ENCODE measurements at regions not wholly inside any gene's neighbourhood (a gene's known extent, or its start where the extent isn't known, plus 50 kb on each side); places are given as distances from the start of the nearest gene placed in this dataset.
A peak's percentile ranks its signal among the peaks of the same experiment; 100 is the strongest.

- no peak for DNase-seq (ENCODE audit: low read depth, low spot score)
- Histone ChIP-seq H3K27ac (no peak overlapping the region), H3K36me3 (ENCODE audit: insufficient read depth, low read length) (no peaks in the 10 kb centered on the region), H3K4me3 (no peak overlapping the region), H3K9me3 (ENCODE audit: low read depth, low read length) (no peaks in the 10 kb centered on the region), H3K9ac (ENCODE audit: insufficient read length) (no peak overlapping the region)
- TF ChIP-seq FOXP2 (optimal IDR thresholded peaks at IDR 0.05; ENCODE audit: control extremely low read depth, extremely low read length, insufficient read depth) (no peak), POLR2AphosphoS5 (IDR thresholded peaks at IDR 0.05; ENCODE audit: borderline replicate concordance, low read depth, low read length) (no peak), EZH2 (IDR thresholded peaks at IDR 0.05) (no peak)
Measured at GRCh38 chr7:13320333-13320732, 632.9 kb downstream of the ARL4A start.

DNA sequence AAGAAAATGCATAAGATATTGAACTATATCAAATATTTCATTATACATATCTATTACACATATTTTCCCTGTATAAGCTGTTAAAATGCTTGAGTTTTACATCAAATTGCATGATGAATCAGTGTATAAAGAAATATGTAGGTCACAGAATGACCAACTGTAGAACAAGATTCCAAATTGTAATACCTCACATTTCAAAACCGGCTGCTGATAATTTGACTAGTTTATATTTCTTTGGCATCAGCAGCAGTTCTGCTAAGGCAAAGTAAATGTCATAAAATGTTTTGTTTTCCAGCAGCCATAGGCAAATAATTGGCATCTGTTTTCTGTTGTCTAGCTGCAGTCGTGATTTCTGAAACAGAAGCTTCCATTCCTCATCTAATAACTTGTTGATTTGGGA is 633.9 kb downstream of the ARL4A start:
- no peaks in the 10 kb centered on the region for H3K36me3 ChIP-seq (ENCODE audit: insufficient read depth, low read length)
- no peak overlapping the region for H3K4me3 ChIP-seq
- H3K9ac ChIP-seq (ENCODE audit: insufficient read length), result no peak overlapping the region
- H3K27ac ChIP-seq, result no peak overlapping the region
- DNase-seq (ENCODE audit: low read depth, low spot score), result no peak
- H3K9me3 ChIP-seq (ENCODE audit: low read depth, low read length), result no peaks in the 10 kb centered on the region
- TF ChIP-seq EZH2 (IDR thresholded peaks at IDR 0.05) (no peak), POLR2AphosphoS5 (IDR thresholded peaks at IDR 0.05; ENCODE audit: borderline replicate concordance, low read depth, low read length) (no peak), FOXP2 (optimal IDR thresholded peaks at IDR 0.05; ENCODE audit: control extremely low read depth, extremely low read length, insufficient read depth) (no peak)

- Histone ChIP-seq H3K27ac (no peak overlapping the region), H3K36me3 (ENCODE audit: insufficient read depth, low read length) (no peaks in the 10 kb centered on the region), H3K9ac (ENCODE audit: insufficient read length) (no peak overlapping the region), H3K4me3 (no peak overlapping the region), H3K9me3 (ENCODE audit: low read depth, low read length) (no peaks in the 10 kb centered on the region)
- DNase-seq (ENCODE audit: low read depth, low spot score), result no peak
- TF ChIP-seq FOXP2 (optimal IDR thresholded peaks at IDR 0.05; ENCODE audit: control extremely low read depth, extremely low read length, insufficient read depth), result no peak
- TF ChIP-seq POLR2AphosphoS5 (IDR thresholded peaks at IDR 0.05; ENCODE audit: borderline replicate concordance, low read depth, low read length), result no peak
- TF ChIP-seq EZH2 (IDR thresholded peaks at IDR 0.05), result no peak
Measured at GRCh38 chr7:13322126-13322525, 634.7 kb downstream of the ARL4A start.

GRCh38 chr7:13327669-13328068 is 640.2 kb downstream of the ARL4A start:
- no peaks in the 10 kb centered on the region for H3K9me3 ChIP-seq (ENCODE audit: low read depth, low read length)
- H3K27ac ChIP-seq, result no peak overlapping the region
- no peak overlapping the region for H3K9ac ChIP-seq (ENCODE audit: insufficient read length)
- H3K36me3 ChIP-seq (ENCODE audit: insufficient read depth, low read length), result no peaks in the 10 kb centered on the region
- DNase-seq (ENCODE audit: low read depth, low spot score), result no peak
- H3K4me3 ChIP-seq, result no peak overlapping the region
- no peak for TF ChIP-seq FOXP2 (optimal IDR thresholded peaks at IDR 0.05; ENCODE audit: control extremely low read depth, extremely low read length, insufficient read depth)
- TF ChIP-seq POLR2AphosphoS5 (IDR thresholded peaks at IDR 0.05; ENCODE audit: borderline replicate concordance, low read depth, low read length), result no peak
- TF ChIP-seq EZH2 (IDR thresholded peaks at IDR 0.05), result no peak

GRCh38 chr7:13333371-13333770 is 645.9 kb downstream of the ARL4A start:
- Histone ChIP-seq H3K4me3 (no peak overlapping the region), H3K9me3 (ENCODE audit: low read depth, low read length) (no peaks in the 10 kb centered on the region), H3K27ac (no peak overlapping the region), H3K9ac (ENCODE audit: insufficient read length) (no peak overlapping the region), H3K36me3 (ENCODE audit: insufficient read depth, low read length) (no peaks in the 10 kb centered on the region)
- TF ChIP-seq FOXP2 (optimal IDR thresholded peaks at IDR 0.05; ENCODE audit: control extremely low read depth, extremely low read length, insufficient read depth) (no peak), POLR2AphosphoS5 (IDR thresholded peaks at IDR 0.05; ENCODE audit: borderline replicate concordance, low read depth, low read length) (no peak), EZH2 (IDR thresholded peaks at IDR 0.05) (no peak)
- DNase-seq (ENCODE audit: low read depth, low spot score), result no peak

DNA sequence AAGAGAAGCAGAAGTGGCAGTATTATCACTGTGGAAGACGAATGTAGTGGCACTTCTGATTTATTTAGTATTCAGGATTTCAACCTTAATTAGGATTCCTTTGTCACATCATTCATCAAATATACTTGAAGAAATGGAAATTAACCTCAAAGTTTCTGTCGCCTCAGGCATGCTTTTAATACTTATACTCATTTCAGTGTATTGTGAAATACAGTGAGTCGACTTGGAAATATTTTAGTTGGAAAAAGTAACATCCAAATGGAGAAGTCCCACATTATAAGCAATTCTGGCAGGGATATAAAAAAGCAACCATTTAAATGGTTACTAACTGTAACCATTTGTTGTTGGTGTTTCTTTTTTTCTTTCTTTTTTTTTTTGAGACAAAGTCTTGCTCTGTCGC is 648.8 kb downstream of the ARL4A start:
- DNase-seq (ENCODE audit: low read depth, low spot score), result peak; percentile 78
- H3K9ac ChIP-seq (ENCODE audit: insufficient read length), result no peak overlapping the region
- H3K4me3 ChIP-seq, result no peak overlapping the region
- TF ChIP-seq EZH2 (IDR thresholded peaks at IDR 0.05), result no peak
- TF ChIP-seq POLR2AphosphoS5 (IDR thresholded peaks at IDR 0.05; ENCODE audit: borderline replicate concordance, low read depth, low read length), result no peak
- TF ChIP-seq FOXP2 (optimal IDR thresholded peaks at IDR 0.05; ENCODE audit: control extremely low read depth, extremely low read length, insufficient read depth), result no peak
- no peak overlapping the region for H3K27ac ChIP-seq
- H3K36me3 ChIP-seq (ENCODE audit: insufficient read depth, low read length), result no peaks in the 10 kb centered on the region
- no peaks in the 10 kb centered on the region for H3K9me3 ChIP-seq (ENCODE audit: low read depth, low read length)

DNA sequence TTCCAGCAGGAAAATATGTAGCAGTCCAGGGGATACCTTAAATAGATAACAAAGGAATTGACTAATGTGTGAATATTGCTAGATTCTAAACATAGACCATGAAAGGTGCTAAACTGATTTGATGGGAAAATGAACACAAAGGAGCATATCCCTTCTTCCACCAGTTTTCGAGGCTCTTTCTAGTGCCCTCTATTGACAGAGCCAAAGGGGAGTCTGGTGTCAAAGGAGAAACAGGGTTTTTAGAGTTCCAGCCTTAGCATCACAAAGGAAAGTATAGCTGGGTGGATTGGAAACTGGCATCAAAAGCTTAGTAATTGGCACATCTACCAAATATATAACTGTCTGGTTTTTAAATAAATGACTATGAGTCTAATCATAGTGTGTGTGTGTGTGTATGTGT is 636.8 kb downstream of the ETV1 start:
- H3K9me3 ChIP-seq (ENCODE audit: low read depth, low read length), result no peaks in the 10 kb centered on the region
- H3K36me3 ChIP-seq (ENCODE audit: insufficient read depth, low read length), result no peaks in the 10 kb centered on the region
- no peak overlapping the region for H3K27ac ChIP-seq
- no peak for DNase-seq (ENCODE audit: low read depth, low spot score)
- TF ChIP-seq EZH2 (IDR thresholded peaks at IDR 0.05) (no peak), POLR2AphosphoS5 (IDR thresholded peaks at IDR 0.05; ENCODE audit: borderline replicate concordance, low read depth, low read length) (no peak), FOXP2 (optimal IDR thresholded peaks at IDR 0.05; ENCODE audit: control extremely low read depth, extremely low read length, insufficient read depth) (no peak)
- no peak overlapping the region for H3K9ac ChIP-seq (ENCODE audit: insufficient read length)
- H3K4me3 ChIP-seq, result no peak overlapping the region

- H3K9me3 ChIP-seq (ENCODE audit: low read depth, low read length), result no peaks in the 10 kb centered on the region
- H3K27ac ChIP-seq, result no peak overlapping the region
- no peak overlapping the region for H3K4me3 ChIP-seq
- no peaks in the 10 kb centered on the region for H3K36me3 ChIP-seq (ENCODE audit: insufficient read depth, low read length)
- DNase-seq (ENCODE audit: low read depth, low spot score), result no peak
- TF ChIP-seq FOXP2 (optimal IDR thresholded peaks at IDR 0.05; ENCODE audit: control extremely low read depth, extremely low read length, insufficient read depth), result no peak
- no peak for TF ChIP-seq EZH2 (IDR thresholded peaks at IDR 0.05)
- TF ChIP-seq POLR2AphosphoS5 (IDR thresholded peaks at IDR 0.05; ENCODE audit: borderline replicate concordance, low read depth, low read length), result no peak
- H3K9ac ChIP-seq (ENCODE audit: insufficient read length), result no peak overlapping the region
Measured at GRCh38 chr7:13359656-13360055, 629.8 kb downstream of the ETV1 start.

GRCh38 chr7:13386741-13387140 is 602.7 kb downstream of the ETV1 start:
- H3K36me3 ChIP-seq (ENCODE audit: insufficient read depth, low read length), result no peaks in the 10 kb centered on the region
- no peaks in the 10 kb centered on the region for H3K9me3 ChIP-seq (ENCODE audit: low read depth, low read length)
- no peak overlapping the region for H3K27ac ChIP-seq
- H3K9ac ChIP-seq (ENCODE audit: insufficient read length), result no peak overlapping the region
- H3K4me3 ChIP-seq, result no peak overlapping the region
- TF ChIP-seq EZH2 (IDR thresholded peaks at IDR 0.05) (no peak), FOXP2 (optimal IDR thresholded peaks at IDR 0.05; ENCODE audit: control extremely low read depth, extremely low read length, insufficient read depth) (no peak), POLR2AphosphoS5 (IDR thresholded peaks at IDR 0.05; ENCODE audit: borderline replicate concordance, low read depth, low read length) (no peak)
- DNase-seq (ENCODE audit: low read depth, low spot score), result no peak
